Caco-2 (cell line): ENCODE measurements at regions not wholly inside any gene's neighbourhood (a gene's known extent, or its start where the extent isn't known, plus 50 kb on each side); places are given as distances from the start of the nearest gene placed in this dataset.

ENCODE experiments used
- BruUV-seq: library from RNA; stranded (reverse); fragments of 400-500 nt; replicated peaks from 2 replicates; lab custom pipeline; 2021; lab: Mats Ljungman, UMichigan
- CTCF ChIA-PET: fragments of 300-600 bp; sonication (Branson Sonifier 250); formaldehyde crosslinking; loops from one replicate; lab custom pipeline; 2022; ENCODE audit warnings: antibody characterized with exemption; lab: Charles Lee
- POLR2A ChIA-PET: fragments of 300-600 bp; sonication (Branson Sonifier 250); formaldehyde crosslinking; loops from one replicate; lab custom pipeline; 2022; ENCODE audit warnings: antibody characterized with exemption; lab: Charles Lee
- DNase-seq, 2 experiments: peaks; one replicate each; pipeline versions ENCODE4 v3.0.0 to v3.0.0-alpha.2; 2020 to 2022
- H3K27me3 ChIP-seq: replicated peaks from 2 replicates; pipeline ENCODE4 v1.6.0; 2011; ENCODE audit warnings: low read length; ENCODE audit not compliant: control insufficient read depth, insufficient read depth
- H3K36me3 ChIP-seq: 2 replicates; pipeline ENCODE4 v1.5.1; 2011; ENCODE audit warnings: low read length; ENCODE audit not compliant: control insufficient read depth, insufficient read depth
- H3K4me1 ChIP-seq: fragments of 250-450 bp; sonication (Bioruptor Pico); 2 replicates; pipeline ENCODE4 v1.5.1; 2020; ENCODE audit warnings: mild to moderate bottlenecking
- H3K4me3 ChIP-seq: 2 replicates; pipeline ENCODE4 v1.5.1; 2011; ENCODE audit warnings: low read depth, mild to moderate bottlenecking, control low read depth, low read length
- H3K9me3 ChIP-seq: fragments of 250-450 bp; sonication (Bioruptor Pico); 2 replicates; pipeline ENCODE4 v1.5.1; 2020; ENCODE audit warnings: mild to moderate bottlenecking, moderate library complexity
- H3K27ac Mint-ChIP-seq: one replicate; pipeline ENCODE4 v1.8.0; 2022; ENCODE audit warnings: mixed read lengths; ENCODE audit not compliant: unreplicated experiment
- H3K27me3 Mint-ChIP-seq: one replicate; pipeline ENCODE4 v1.8.0; 2022; ENCODE audit warnings: mixed read lengths; ENCODE audit not compliant: insufficient read depth, unreplicated experiment
- H3K36me3 Mint-ChIP-seq: one replicate; pipeline ENCODE4 v1.8.0; 2022; ENCODE audit warnings: mild to moderate bottlenecking, mixed read lengths; ENCODE audit not compliant: insufficient read depth, unreplicated experiment
- H3K4me1 Mint-ChIP-seq: one replicate; pipeline ENCODE4 v1.8.0; 2022; ENCODE audit warnings: low read depth, mixed read lengths; ENCODE audit not compliant: unreplicated experiment
- H3K4me3 Mint-ChIP-seq: one replicate; pipeline ENCODE4 v1.8.0; 2022; ENCODE audit warnings: mild to moderate bottlenecking, moderate library complexity, mixed read lengths; ENCODE audit not compliant: unreplicated experiment
- H3K9me3 Mint-ChIP-seq: one replicate; pipeline ENCODE4 v1.8.0; 2022; ENCODE audit warnings: mixed read lengths; ENCODE audit not compliant: unreplicated experiment
- intact Hi-C: fragments of 100-400 bp; cut with micrococcal nuclease; formaldehyde crosslinking; loops from one replicate; pipeline ENCODE4 v1.10.0; 2022; ENCODE audit not compliant: unreplicated experiment
- TF ChIP-seq, protein P1 (sequence below), 2 experiments: fragments of 200-600 bp in 1 of 2; IDR thresholded peaks; 1 replicate in 1 of 2; 2 replicates in 1 of 2; pipeline versions ENCODE4 v1.5.1 to v1.8.0; 2011 to 2022; ENCODE audit warnings: antibody characterized with exemption in 1 of 2, control low read depth in 1 of 2, inconsistent platforms in 1 of 2, low read depth in 1 of 2, low read length in 1 of 2, mild to moderate bottlenecking in 1 of 2, moderate library complexity in 1 of 2; ENCODE audit not compliant: insufficient read depth in 1 of 2, severe bottlenecking in 1 of 2, unreplicated experiment in 1 of 2

DNA sequence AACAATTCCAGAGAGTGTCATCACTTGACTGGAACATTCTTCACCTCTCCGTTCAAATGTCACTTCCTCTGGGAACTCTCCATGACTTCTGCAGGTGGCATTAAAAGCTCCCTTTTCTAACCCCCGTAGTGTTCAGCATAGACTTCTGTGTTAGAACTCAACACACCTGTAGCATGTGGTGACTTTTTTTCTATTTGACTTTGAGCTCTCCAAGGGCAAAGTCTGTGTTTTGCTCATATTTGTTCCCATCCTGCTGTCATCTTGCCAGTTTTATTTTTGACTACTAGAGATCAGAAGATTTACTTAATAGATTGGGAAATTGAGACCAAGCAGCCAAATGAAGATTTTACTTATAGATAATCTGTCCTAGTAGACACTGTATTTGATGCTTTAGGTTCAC, 367.1 kb downstream of the INSC start:
- peaks cover 13% of the 10 kb centered on the region for H3K27me3 Mint-ChIP-seq
- ChIA-PET CTCF (interaction anchor here (0.6 kb wide), 1 partner anchor 9 kb away, joined by 6 read pairs; no protein-coding TSS in a partner anchor), POLR2A (no interaction called here)
- intact Hi-C loops = no loop called here
- TF ChIP-seq, protein P1, sequence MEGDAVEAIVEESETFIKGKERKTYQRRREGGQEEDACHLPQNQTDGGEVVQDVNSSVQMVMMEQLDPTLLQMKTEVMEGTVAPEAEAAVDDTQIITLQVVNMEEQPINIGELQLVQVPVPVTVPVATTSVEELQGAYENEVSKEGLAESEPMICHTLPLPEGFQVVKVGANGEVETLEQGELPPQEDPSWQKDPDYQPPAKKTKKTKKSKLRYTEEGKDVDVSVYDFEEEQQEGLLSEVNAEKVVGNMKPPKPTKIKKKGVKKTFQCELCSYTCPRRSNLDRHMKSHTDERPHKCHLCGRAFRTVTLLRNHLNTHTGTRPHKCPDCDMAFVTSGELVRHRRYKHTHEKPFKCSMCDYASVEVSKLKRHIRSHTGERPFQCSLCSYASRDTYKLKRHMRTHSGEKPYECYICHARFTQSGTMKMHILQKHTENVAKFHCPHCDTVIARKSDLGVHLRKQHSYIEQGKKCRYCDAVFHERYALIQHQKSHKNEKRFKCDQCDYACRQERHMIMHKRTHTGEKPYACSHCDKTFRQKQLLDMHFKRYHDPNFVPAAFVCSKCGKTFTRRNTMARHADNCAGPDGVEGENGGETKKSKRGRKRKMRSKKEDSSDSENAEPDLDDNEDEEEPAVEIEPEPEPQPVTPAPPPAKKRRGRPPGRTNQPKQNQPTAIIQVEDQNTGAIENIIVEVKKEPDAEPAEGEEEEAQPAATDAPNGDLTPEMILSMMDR (IDR thresholded peaks at IDR 0.05; ENCODE audit: insufficient read depth in 1 of 2, low read depth in 1 of 2, low read length in 1 of 2, severe bottlenecking in 1 of 2, unreplicated experiment in 1 of 2) = no peak
- no peak overlapping the region for H3K4me3 ChIP-seq
- H3K9me3 Mint-ChIP-seq = no peaks in the 10 kb centered on the region
- H3K4me1 Mint-ChIP-seq = no peaks in the 10 kb centered on the region
- H3K36me3 ChIP-seq = no peaks in the 10 kb centered on the region
- no peaks in the 10 kb centered on the region for H3K9me3 ChIP-seq
- no TSS peak for BruUV-seq
- no peak for DNase-seq
- no peak overlapping the region for H3K27ac Mint-ChIP-seq
- H3K27me3 ChIP-seq = peaks cover 3% of the 10 kb centered on the region; the same call in 1 of the 2 replicates
- no peaks in the 10 kb centered on the region for H3K36me3 Mint-ChIP-seq
- no peak overlapping the region for H3K4me3 Mint-ChIP-seq
- H3K4me1 ChIP-seq = no peaks in the 10 kb centered on the region

DNA sequence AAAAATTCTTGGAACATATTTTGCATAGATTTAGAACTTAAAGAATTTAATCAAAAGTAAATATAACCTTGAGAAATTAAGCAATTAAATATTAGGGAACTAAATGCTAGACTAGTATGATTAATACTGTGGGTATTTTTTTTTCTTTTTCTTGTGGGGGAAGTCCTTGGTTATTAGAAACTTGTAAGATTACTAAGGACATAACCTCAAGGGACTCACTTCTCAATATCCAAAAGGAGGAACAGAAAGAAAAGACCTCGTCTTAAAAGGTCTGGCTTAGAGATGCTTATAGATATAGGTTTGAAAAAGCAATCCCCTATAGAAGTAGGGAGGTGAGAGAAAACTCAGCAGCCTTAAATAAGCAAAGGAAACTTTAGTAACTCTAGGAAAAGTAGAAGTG, 368.5 kb downstream of the INSC start:
- ChIA-PET CTCF (no interaction called here), POLR2A (no interaction called here)
- no peaks in the 10 kb centered on the region for H3K4me1 ChIP-seq
- no peaks in the 10 kb centered on the region for H3K9me3 ChIP-seq
- Mint-ChIP-seq H3K27ac (no peak overlapping the region), H3K27me3 (peaks cover 13% of the 10 kb centered on the region), H3K4me1 (no peaks in the 10 kb centered on the region), H3K36me3 (no peaks in the 10 kb centered on the region), H3K9me3 (no peaks in the 10 kb centered on the region), H3K4me3 (no peak overlapping the region)
- H3K36me3 ChIP-seq = no peaks in the 10 kb centered on the region
- TF ChIP-seq, protein P1 (IDR thresholded peaks at IDR 0.05; ENCODE audit: insufficient read depth in 1 of 2, low read depth in 1 of 2, low read length in 1 of 2, severe bottlenecking in 1 of 2, unreplicated experiment in 1 of 2) = no peak
- BruUV-seq = no TSS peak
- DNase-seq = no peak
- H3K27me3 ChIP-seq = 0 out of 2 replicates have a peak, but pooled peaks cover 2% of the 10 kb centered on the region
- intact Hi-C loops = no loop called here
- no peak overlapping the region for H3K4me3 ChIP-seq

DNA sequence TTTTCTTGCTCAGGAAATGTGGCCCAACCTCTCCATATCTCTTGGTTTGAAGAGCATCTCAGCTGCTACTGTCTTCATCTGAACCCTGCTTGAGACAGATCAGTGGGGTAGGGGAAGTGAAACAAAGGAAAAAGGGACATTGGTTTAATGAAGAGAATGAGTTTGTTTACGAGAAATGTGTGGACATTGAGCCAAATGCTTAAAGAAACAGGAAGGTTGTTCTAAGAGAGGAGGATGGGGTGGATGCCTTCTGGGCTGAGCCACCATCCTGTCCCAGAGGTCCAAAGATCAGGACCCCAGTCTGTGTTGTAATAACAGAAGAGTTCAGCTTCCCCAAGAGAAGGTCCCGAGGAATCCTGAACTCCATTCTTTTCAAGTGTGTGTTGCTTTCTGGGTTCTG, 369.7 kb downstream of the INSC start:
- Mint-ChIP-seq H3K27me3 (peaks cover 9% of the 10 kb centered on the region), H3K27ac (no peak overlapping the region), H3K4me3 (no peak overlapping the region), H3K36me3 (no peaks in the 10 kb centered on the region), H3K4me1 (no peaks in the 10 kb centered on the region), H3K9me3 (no peaks in the 10 kb centered on the region)
- no peak overlapping the region for H3K4me3 ChIP-seq
- no peak for DNase-seq
- 0 out of 2 replicates have a peak, but pooled peaks cover 2% of the 10 kb centered on the region for H3K27me3 ChIP-seq
- H3K4me1 ChIP-seq = no peaks in the 10 kb centered on the region
- no peaks in the 10 kb centered on the region for H3K9me3 ChIP-seq
- BruUV-seq = no TSS peak
- TF ChIP-seq, protein P1 (IDR thresholded peaks at IDR 0.05; ENCODE audit: insufficient read depth in 1 of 2, low read depth in 1 of 2, low read length in 1 of 2, severe bottlenecking in 1 of 2, unreplicated experiment in 1 of 2) = no peak
- CTCF ChIA-PET = no interaction called here
- intact Hi-C loops = no loop called here
- POLR2A ChIA-PET = no interaction called here
- no peaks in the 10 kb centered on the region for H3K36me3 ChIP-seq
